HepG2 (cell line): ENCODE measurements at regions not wholly inside any gene's neighbourhood (a gene's known extent, or its start where the extent isn't known, plus 50 kb on each side); places are given as distances from the start of the nearest gene placed in this dataset.

Source experiments
- ATAC-seq: fragments of 200-7000 bp; cut with Tn5 transposase; 3 replicates; pipeline ENCODE4 v1.9.1; 2020; ENCODE audit warnings: mild to moderate bottlenecking, moderate library complexity
- BruUV-seq: library from RNA; stranded (reverse); fragments of 400-500 nt; replicated peaks from 2 replicates; lab custom pipeline; 2021; lab: Mats Ljungman, UMichigan
- CTCF ChIA-PET: fragments of 300-600 bp; formaldehyde crosslinking; extraction: SDS; loops from one replicate; lab custom pipeline; 2021; ENCODE audit warnings: low total read pairs, inconsistent platforms, low intra/inter-chr PET ratio; lab: Yijun Ruan, JAX
- POLR2A ChIA-PET: fragments of 350-600 bp; sonication (Branson Sonifier 250); formaldehyde crosslinking; loops from one replicate; lab custom pipeline; 2020; ENCODE audit warnings: antibody characterized with exemption, inconsistent platforms; lab: Yijun Ruan, JAX
- DNase-seq: peaks from one replicate; pipeline ENCODE4 v3.0.0-alpha.2; 2015; ENCODE audit warnings: low spot score
- FAIRE-seq: peaks from 3 replicates; lab custom pipeline; 2011; peaks lifted over from hg19 to GRCh38; lab: Jason Lieb, UNC
- H2AFZ ChIP-seq: one replicate; pipeline ENCODE4 v1.6.1; 2011; ENCODE audit warnings: low read length, inconsistent platforms
- H3K27ac ChIP-seq: fragments of 300-600 bp; 3 replicates; pipeline ENCODE4 v1.8.0; 2011; ENCODE audit warnings: mixed run types, mild to moderate bottlenecking, mixed read lengths, low read length, inconsistent platforms; ENCODE audit not compliant: insufficient read depth; ENCODE audit errors: extremely low read length
- H3K27me3 ChIP-seq, 2 experiments: fragments of 200-600 bp in 1 of 2; 2 replicates in 1 of 2; 3 replicates in 1 of 2; pipeline versions ENCODE4 v1.6.0 to v1.8.0; 2011; ENCODE audit warnings: low read length in 2 of 2, mild to moderate bottlenecking in 2 of 2, moderate library complexity in 2 of 2, inconsistent platforms in 1 of 2; ENCODE audit not compliant: insufficient read depth in 2 of 2, control insufficient read depth in 1 of 2
- H3K36me3 ChIP-seq, 2 experiments: fragments of 200-600 bp in 1 of 2; replicated peaks in 1 of 2; 2 replicates in 1 of 2; 3 replicates in 1 of 2; pipeline versions ENCODE4 v1.5.1 to v1.8.0; 2011; ENCODE audit warnings: low read length in 2 of 2, inconsistent platforms in 1 of 2; ENCODE audit not compliant: insufficient read depth in 2 of 2, control insufficient read depth in 1 of 2
- H3K4me1 ChIP-seq: 2 replicates; pipeline ENCODE4 v1.5.1; 2012; ENCODE audit warnings: low read length, inconsistent platforms; ENCODE audit not compliant: insufficient read depth
- H3K4me2 ChIP-seq: 2 replicates; pipeline ENCODE4 v1.6.0; 2011; ENCODE audit warnings: low read depth, low read length, inconsistent platforms
- H3K4me3 ChIP-seq, 3 experiments: fragments of 200-600 bp in 1 of 3; sonication (generic), shearing (Covaris generic) in 1 of 3; replicated peaks in 1 of 3; 2 replicates each; pipeline ENCODE4 v1.5.1; 2011 to 2016; ENCODE audit warnings: low read length in 3 of 3, inconsistent platforms in 2 of 3, low read depth in 2 of 3, mild to moderate bottlenecking in 2 of 3, control low read depth in 1 of 3, mixed read lengths in 1 of 3; ENCODE audit not compliant: insufficient read depth in 1 of 3
- H3K79me2 ChIP-seq: one replicate; pipeline ENCODE4 v1.6.1; 2011; ENCODE audit warnings: low read length, inconsistent platforms; ENCODE audit not compliant: insufficient read depth
- H3K9ac ChIP-seq: 2 replicates; pipeline ENCODE4 v1.6.0; 2011; ENCODE audit warnings: mild to moderate bottlenecking, low read depth, low read length, inconsistent platforms; ENCODE audit not compliant: insufficient read depth
- H3K9me3 ChIP-seq: 2 replicates; pipeline ENCODE4 v1.5.1; 2012; ENCODE audit warnings: mild to moderate bottlenecking, low read length
- H4K20me1 ChIP-seq: 2 replicates; pipeline ENCODE4 v1.6.0; 2011; ENCODE audit warnings: inconsistent platforms, mild to moderate bottlenecking, low read length, moderate library complexity; ENCODE audit not compliant: insufficient read depth
- ARHGAP35 ChIP-seq: sonication (generic); formaldehyde crosslinking; IDR thresholded peaks from 2 replicates; pipeline ENCODE4 v1.9.0; 2022; ENCODE audit warnings: mild to moderate bottlenecking, inconsistent platforms, moderate library complexity, missing genetic modification reagents, borderline replicate concordance
- HMG20B ChIP-seq: conservative IDR thresholded peaks from 2 replicates; pipeline ENCODE4 v1.6.1; 2016; ENCODE audit warnings: missing genetic modification reagents, missing compliant biosample characterization
- LBX2 ChIP-seq: sonication (generic); formaldehyde crosslinking; IDR thresholded peaks from 2 replicates; pipeline ENCODE4 v1.5.0; 2020; ENCODE audit warnings: missing genetic modification reagents, mild to moderate bottlenecking, borderline replicate concordance
- MIER2 ChIP-seq: IDR thresholded peaks from 2 replicates; pipeline ENCODE4 v1.6.1; 2016; ENCODE audit warnings: missing biosample characterization, missing genetic modification reagents
- NFATC3 ChIP-seq: sonication (generic); formaldehyde crosslinking; IDR thresholded peaks from 2 replicates; pipeline ENCODE4 v1.5.1; 2020; ENCODE audit warnings: mild to moderate bottlenecking, missing genetic modification reagents
- REST ChIP-seq, 2 experiments: IDR thresholded peaks; 2 replicates each; pipeline ENCODE4 v1.6.1; 2011 to 2012; ENCODE audit warnings: low read length in 2 of 2, borderline replicate concordance in 1 of 2, low read depth in 1 of 2, mild to moderate bottlenecking in 1 of 2, moderate library complexity in 1 of 2
- RFX1 ChIP-seq: fragments of 450-650 bp; IDR thresholded peaks from 2 replicates; pipeline ENCODE4 v1.6.1; 2017
- TEAD3 ChIP-seq: optimal IDR thresholded peaks from 2 replicates; pipeline ENCODE3; 2016; ENCODE audit warnings: borderline replicate concordance
- ZKSCAN8 ChIP-seq: IDR thresholded peaks from 2 replicates; pipeline ENCODE4 v1.6.1; 2016; ENCODE audit warnings: borderline replicate concordance, missing genetic modification reagents, missing compliant biosample characterization
- ZNF280B ChIP-seq: sonication (generic); formaldehyde crosslinking; IDR thresholded peaks from 2 replicates; pipeline ENCODE4 v1.5.0; 2020; ENCODE audit warnings: missing genetic modification reagents, mild to moderate bottlenecking, borderline replicate concordance
- ZNF772 ChIP-seq: sonication (generic); formaldehyde crosslinking; IDR thresholded peaks from 2 replicates; pipeline ENCODE4 v1.5.0; 2020; ENCODE audit warnings: mild to moderate bottlenecking, missing genetic modification reagents
- ZNF780A ChIP-seq: sonication (generic); formaldehyde crosslinking; IDR thresholded peaks from 2 replicates; pipeline ENCODE4 v1.8.0; 2022; ENCODE audit warnings: mild to moderate bottlenecking, missing genetic modification reagents, moderate library complexity
- WGBS: methylation state at CpG from one replicate; pipeline ENCODE4 v1.1.6; 2017; ENCODE audit warnings: low lambda C conversion rate; 5-methylcytosine and 5-hydroxymethylcytosine counted together
- in situ Hi-C: cut with HindIII; loops from 2 replicates; pipeline ENCODE4 v1.10.0; 2017; ENCODE audit warnings: low pct_unique_long_range_greater_than_20kb; ENCODE audit not compliant: extremely low pct_ligation_motif_present
- intact Hi-C: fragments of 100-400 bp; cut with micrococcal nuclease; formaldehyde crosslinking; loops from one replicate; pipeline ENCODE4 v1.10.0; 2022; ENCODE audit not compliant: unreplicated experiment

- no peaks in the 10 kb centered on the region; a peak in 1 of 5 replicates for H3K27me3 ChIP-seq
- H3K36me3 ChIP-seq: no peaks in the 10 kb centered on the region
- H3K4me2 ChIP-seq: no peak overlapping the region
- no peaks in the 10 kb centered on the region for H3K4me1 ChIP-seq
- in situ Hi-C loops: no loop called here
- no TSS peak for BruUV-seq
- POLR2A ChIA-PET: no interaction called here
- no peak overlapping the region for H3K4me3 ChIP-seq
- no peak for ATAC-seq
- CTCF ChIA-PET: no interaction called here
- DNase-seq: no peak
- no peaks in the 10 kb centered on the region for H4K20me1 ChIP-seq
- H3K27ac ChIP-seq: no peak overlapping the region
- no peak overlapping the region for H3K9ac ChIP-seq
- H3K9me3 ChIP-seq: no peaks in the 10 kb centered on the region
- 0% methylated on average over 1 of the region's 1 CpG for WGBS
- no peak for TF ChIP-seq HMG20B (CRISPR knock-in tag)
- no peak for TF ChIP-seq LBX2 (CRISPR knock-in tag)
- TF ChIP-seq, all 625 proteins: peak for 0
- FAIRE-seq: no peak
- Histone ChIP-seq H3K79me2 (no peaks in the 10 kb centered on the region), H2AFZ (no peak overlapping the region)
- intact Hi-C loops: no loop called here
Measured at GRCh38 chr3:25150199-25150598, 277.9 kb upstream of the RARB start.

GRCh38 chr3:25151281-25151902, 276.7 kb upstream of the RARB start:
- DNase-seq: no peak
- no peaks in the 10 kb centered on the region for H3K79me2 ChIP-seq
- TF ChIP-seq ZNF780A (CRISPR knock-in tag) (no peak), LBX2 (CRISPR knock-in tag) (no peak), ZNF772 (CRISPR knock-in tag) (no peak), MIER2 (CRISPR knock-in tag) (no peak), REST (IDR thresholded peaks at IDR 0.05; ENCODE audit: borderline replicate concordance in 1 of 2, low read depth in 1 of 2, low read length in 2 of 2) (no peak), ZNF280B (CRISPR knock-in tag) (no peak), ARHGAP35 (CRISPR knock-in tag) (no peak), TEAD3 (CRISPR knock-in tag) (no peak), RFX1 (no peak), NFATC3 (no peak), ZKSCAN8 (CRISPR knock-in tag) (no peak)

More at GRCh38 chr3:25151281-25151902, 276.7 kb upstream of the RARB start:
- in situ Hi-C loops (no loop called here), intact Hi-C loops (no loop called here)
- Histone ChIP-seq H4K20me1 (no peaks in the 10 kb centered on the region), H3K4me1 (no peaks in the 10 kb centered on the region), H3K27me3 (no peaks in the 10 kb centered on the region), H3K4me3 (no peak overlapping the region), H3K36me3 (no peaks in the 10 kb centered on the region), H2AFZ (no peak overlapping the region), H3K9ac (no peak overlapping the region), H3K27ac (no peak overlapping the region), H3K9me3 (no peaks in the 10 kb centered on the region), H3K4me2 (no peak overlapping the region)
- no TSS peak for BruUV-seq
- FAIRE-seq: no peak
- ATAC-seq: no peak
- POLR2A ChIA-PET: no interaction called here
- 9% methylated on average over 10 of the region's 10 CpGs for WGBS
- CTCF ChIA-PET: no interaction called here
